SJSA1 (cell line): ENCODE measurements at regions not wholly inside any gene's neighbourhood (a gene's known extent, or its start where the extent isn't known, plus 50 kb on each side); places are given as distances from the start of the nearest gene placed in this dataset.

Experiments
- DNase-seq, 2 experiments: peaks; one replicate each; pipeline ENCODE4 v3.0.0-alpha.2; 2015 to 2020; ENCODE audit warnings: low spot score in 2 of 2, low read depth in 1 of 2
- H3K27ac ChIP-seq: fragments of 250-450 bp; sonication (Bioruptor Pico); 2 replicates; pipeline ENCODE4 v1.5.1; 2020; ENCODE audit warnings: mild to moderate bottlenecking, moderate library complexity
- H3K27me3 ChIP-seq: fragments of 250-450 bp; sonication (Bioruptor Pico); replicated peaks from 2 replicates; pipeline ENCODE4 v1.5.1; 2020; ENCODE audit warnings: mild to moderate bottlenecking, moderate library complexity
- H3K36me3 ChIP-seq: fragments of 250-450 bp; sonication (Bioruptor Pico); 2 replicates; pipeline ENCODE4 v1.5.1; 2020; ENCODE audit warnings: mild to moderate bottlenecking
- H3K4me1 ChIP-seq: fragments of 250-450 bp; sonication (Bioruptor Pico); replicated peaks from 2 replicates; pipeline ENCODE4 v1.6.1; 2021; ENCODE audit warnings: mild to moderate bottlenecking
- H3K4me3 ChIP-seq: fragments of 250-450 bp; sonication (Bioruptor Pico); 2 replicates; pipeline ENCODE4 v1.5.1; 2020; ENCODE audit warnings: mild to moderate bottlenecking
- H3K9me3 ChIP-seq: fragments of 250-450 bp; sonication (Bioruptor Pico); replicated peaks from 2 replicates; pipeline ENCODE4 v1.5.1; 2020; ENCODE audit warnings: mild to moderate bottlenecking

DNA sequence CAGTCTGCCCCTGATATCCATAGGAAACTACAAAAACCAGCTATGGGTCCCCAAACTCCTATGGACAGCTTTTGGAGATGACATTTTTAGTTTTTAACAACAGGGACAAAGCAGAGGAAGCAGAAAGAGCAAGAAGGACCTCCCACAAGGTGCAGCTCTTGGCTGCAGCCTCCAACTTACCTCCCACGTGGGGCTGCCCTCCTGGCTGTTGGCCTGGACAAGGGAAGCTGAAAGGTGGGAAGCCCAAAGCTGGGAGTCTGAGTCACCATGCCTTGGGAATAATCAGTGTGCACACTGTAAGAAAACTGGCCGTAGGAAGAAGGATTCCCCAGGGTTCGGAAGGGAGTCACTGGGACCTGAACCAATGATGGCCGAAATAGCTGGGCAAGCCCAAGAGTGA, 51.8 kb upstream of the PAX1 start:
- Histone ChIP-seq H3K4me1 (no peaks in the 10 kb centered on the region), H3K27ac (no peak overlapping the region), H3K27me3 (no peaks in the 10 kb centered on the region), H3K36me3 (no peaks in the 10 kb centered on the region), H3K9me3 (no peaks in the 10 kb centered on the region), H3K4me3 (no peak overlapping the region)
- no peak for DNase-seq

DNA sequence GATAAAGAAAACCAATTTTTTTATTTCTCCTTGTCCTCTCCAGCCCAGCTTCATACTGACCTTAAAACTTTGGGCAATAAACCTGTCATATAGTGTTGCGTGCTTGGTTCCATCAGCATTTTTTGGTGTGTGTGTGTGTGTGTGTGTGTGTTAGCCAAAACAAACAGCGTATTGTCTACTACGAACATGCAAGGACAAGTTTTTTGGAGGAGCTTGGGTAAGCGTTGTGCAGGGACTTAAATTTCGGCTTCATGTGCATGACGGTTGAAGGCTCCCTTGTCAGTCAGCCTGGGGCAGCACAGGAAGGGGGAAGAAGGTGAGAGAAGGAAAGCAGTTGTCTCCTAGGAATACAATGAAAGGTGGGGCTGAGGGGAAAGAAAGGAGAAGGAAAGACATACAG, 62.0 kb upstream of the PAX1 start:
- DNase-seq: no peak
- Histone ChIP-seq H3K36me3 (no peaks in the 10 kb centered on the region), H3K27me3 (no peaks in the 10 kb centered on the region), H3K27ac (no peak overlapping the region), H3K9me3 (no peaks in the 10 kb centered on the region), H3K4me3 (no peak overlapping the region), H3K4me1 (no peaks in the 10 kb centered on the region)

DNA sequence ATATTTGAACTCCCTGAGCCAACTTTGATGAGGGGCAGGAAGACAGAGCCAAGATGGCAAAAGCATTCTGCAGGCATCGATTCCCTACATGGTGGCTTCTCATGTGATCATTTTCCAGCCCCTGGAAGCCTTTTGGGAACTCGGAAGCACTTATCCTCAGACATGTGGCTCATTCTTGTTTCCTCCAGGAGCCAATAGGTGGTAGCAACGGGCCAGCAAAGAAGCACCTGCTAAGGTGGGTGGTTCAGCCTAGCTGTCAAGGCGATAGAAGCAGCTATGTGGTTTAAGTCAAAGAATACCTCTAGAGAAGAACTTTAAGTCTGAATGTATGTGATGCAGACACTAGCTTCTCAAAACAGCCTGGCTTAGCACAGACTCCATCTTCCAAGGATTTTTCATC, 64.9 kb upstream of the PAX1 start:
- DNase-seq: no peak
- H3K27me3 ChIP-seq: no peaks in the 10 kb centered on the region
- H3K4me1 ChIP-seq: no peaks in the 10 kb centered on the region
- H3K4me3 ChIP-seq: no peak overlapping the region
- no peaks in the 10 kb centered on the region for H3K9me3 ChIP-seq
- no peak overlapping the region for H3K27ac ChIP-seq
- H3K36me3 ChIP-seq: no peaks in the 10 kb centered on the region

DNA sequence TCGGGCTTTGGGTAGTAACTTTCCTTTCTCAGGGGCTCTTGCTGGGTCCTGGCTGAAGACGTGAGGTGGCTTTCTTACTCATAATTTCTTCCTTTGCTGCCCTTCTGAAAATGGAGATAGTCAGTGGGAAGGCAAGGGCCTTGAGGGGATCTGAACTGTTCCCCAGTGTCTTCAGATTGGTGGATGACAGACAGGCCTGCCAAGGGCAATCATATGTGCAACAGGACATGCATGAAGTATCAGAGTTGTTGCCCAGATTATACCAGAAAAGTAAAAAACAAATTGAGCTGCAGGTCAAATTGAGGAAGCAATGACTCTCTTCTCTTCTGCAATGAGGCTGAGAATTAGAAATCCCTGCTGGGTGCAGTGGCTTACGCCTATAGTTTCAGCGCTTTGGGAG, 71.6 kb upstream of the PAX1 start:
- Histone ChIP-seq H3K4me1 (no peaks in the 10 kb centered on the region), H3K27me3 (no peaks in the 10 kb centered on the region), H3K4me3 (no peak overlapping the region), H3K9me3 (no peaks in the 10 kb centered on the region), H3K36me3 (no peaks in the 10 kb centered on the region), H3K27ac (no peak overlapping the region)
- no peak for DNase-seq

DNA sequence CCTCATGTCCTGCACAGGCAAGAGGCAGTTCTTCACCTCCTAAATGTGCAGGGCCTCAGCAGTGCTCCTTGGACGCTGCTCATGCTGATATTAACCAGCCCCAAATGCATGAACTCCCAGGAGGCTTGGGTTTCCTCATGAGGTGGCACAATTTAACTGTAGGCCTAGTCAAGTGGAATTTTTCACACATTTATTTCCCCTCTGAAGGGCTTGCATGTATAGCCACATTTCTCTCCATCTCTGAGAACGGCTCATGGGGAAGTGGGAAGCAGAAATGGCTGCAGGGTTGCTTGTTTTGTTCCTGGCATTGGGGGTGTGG, 72.8 kb upstream of the PAX1 start:
- DNase-seq: no peak
- Histone ChIP-seq H3K4me1 (no peaks in the 10 kb centered on the region), H3K9me3 (no peaks in the 10 kb centered on the region), H3K27me3 (no peaks in the 10 kb centered on the region), H3K36me3 (no peaks in the 10 kb centered on the region), H3K27ac (no peak overlapping the region), H3K4me3 (no peak overlapping the region)

DNA sequence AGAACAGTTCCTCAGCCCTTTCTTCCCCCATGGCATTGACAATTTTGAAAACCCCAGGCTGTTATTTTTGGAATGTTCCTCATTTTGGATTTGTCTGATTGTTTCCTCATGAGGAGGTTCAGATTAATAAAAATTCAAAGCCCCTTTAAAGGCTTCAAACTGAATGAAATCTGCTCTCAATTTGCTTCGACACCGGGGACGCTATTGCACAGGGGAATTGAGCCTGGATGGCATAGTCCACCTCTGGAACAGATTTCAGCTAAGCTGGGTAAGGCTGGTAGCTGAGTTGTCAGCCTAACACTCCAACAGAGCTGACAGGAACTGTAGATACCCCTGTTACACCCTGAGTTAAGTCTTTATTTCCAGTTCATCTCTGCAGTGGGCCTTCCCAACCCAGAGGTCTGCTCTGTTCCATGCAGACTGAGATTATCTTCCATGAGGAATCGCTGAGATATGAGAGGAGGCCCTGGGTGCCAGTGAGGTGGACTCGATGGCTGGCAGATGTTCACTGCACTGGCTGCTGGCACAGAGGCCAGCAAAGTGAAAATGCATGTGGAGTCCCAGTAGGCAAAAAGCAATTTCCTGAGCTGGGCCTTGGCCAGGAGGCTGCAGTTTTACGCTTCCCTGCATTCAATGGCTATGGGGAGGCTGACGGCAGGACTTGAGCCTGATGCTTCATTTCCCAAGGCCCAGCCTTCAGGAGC, 73.3 kb upstream of the PAX1 start:
- H3K36me3 ChIP-seq: no peaks in the 10 kb centered on the region
- no peak overlapping the region for H3K4me3 ChIP-seq
- no peak for DNase-seq
- no peak overlapping the region for H3K27ac ChIP-seq
- no peaks in the 10 kb centered on the region for H3K9me3 ChIP-seq
- H3K4me1 ChIP-seq: no peaks in the 10 kb centered on the region
- no peaks in the 10 kb centered on the region for H3K27me3 ChIP-seq

DNA sequence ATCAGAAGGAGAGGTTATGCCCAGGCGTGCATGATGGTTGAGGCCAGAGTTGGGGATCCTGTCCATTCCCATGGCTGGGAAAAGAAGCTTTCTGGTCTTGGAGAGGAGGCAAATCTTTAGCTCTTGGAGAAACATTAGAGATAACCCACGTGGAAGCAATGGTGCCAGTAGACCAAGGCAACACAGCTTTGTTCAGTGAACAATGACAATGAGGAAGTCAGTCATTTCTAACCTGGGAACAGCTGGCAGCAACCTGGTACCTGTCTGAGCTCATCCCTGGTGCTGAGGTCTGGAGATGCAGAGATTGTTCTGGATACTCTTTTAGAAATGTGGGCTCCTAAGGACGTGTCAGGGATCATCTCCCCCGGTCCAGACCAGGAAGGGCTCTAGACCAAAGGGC, 76.7 kb upstream of the PAX1 start:
- H3K4me1 ChIP-seq: no peaks in the 10 kb centered on the region
- no peaks in the 10 kb centered on the region for H3K27me3 ChIP-seq
- no peaks in the 10 kb centered on the region for H3K36me3 ChIP-seq
- no peak overlapping the region for H3K4me3 ChIP-seq
- DNase-seq: no peak
- H3K9me3 ChIP-seq: no peaks in the 10 kb centered on the region
- no peak overlapping the region for H3K27ac ChIP-seq

DNA sequence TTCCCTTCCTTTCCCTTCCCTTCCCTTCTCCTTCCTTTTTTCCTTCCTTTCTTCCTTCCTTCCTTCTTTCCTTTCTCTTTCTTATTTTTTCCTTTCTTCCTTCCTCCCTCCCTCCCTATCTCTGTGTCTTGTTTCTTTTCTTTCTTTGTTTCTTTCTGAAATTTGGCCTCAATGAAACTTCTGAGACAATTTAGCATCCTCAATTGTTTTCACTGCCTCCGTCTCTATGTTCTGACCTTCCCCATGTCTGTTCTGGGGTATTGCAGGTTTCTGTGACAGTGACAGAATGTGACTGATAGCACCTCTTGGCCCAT, 81.7 kb upstream of the PAX1 start:
- Histone ChIP-seq H3K27me3 (no peaks in the 10 kb centered on the region; the same call in 1 of the 2 replicates), H3K9me3 (no peaks in the 10 kb centered on the region), H3K4me3 (no peak overlapping the region), H3K27ac (no peak overlapping the region), H3K4me1 (no peaks in the 10 kb centered on the region), H3K36me3 (no peaks in the 10 kb centered on the region)
- DNase-seq: no peak

DNA sequence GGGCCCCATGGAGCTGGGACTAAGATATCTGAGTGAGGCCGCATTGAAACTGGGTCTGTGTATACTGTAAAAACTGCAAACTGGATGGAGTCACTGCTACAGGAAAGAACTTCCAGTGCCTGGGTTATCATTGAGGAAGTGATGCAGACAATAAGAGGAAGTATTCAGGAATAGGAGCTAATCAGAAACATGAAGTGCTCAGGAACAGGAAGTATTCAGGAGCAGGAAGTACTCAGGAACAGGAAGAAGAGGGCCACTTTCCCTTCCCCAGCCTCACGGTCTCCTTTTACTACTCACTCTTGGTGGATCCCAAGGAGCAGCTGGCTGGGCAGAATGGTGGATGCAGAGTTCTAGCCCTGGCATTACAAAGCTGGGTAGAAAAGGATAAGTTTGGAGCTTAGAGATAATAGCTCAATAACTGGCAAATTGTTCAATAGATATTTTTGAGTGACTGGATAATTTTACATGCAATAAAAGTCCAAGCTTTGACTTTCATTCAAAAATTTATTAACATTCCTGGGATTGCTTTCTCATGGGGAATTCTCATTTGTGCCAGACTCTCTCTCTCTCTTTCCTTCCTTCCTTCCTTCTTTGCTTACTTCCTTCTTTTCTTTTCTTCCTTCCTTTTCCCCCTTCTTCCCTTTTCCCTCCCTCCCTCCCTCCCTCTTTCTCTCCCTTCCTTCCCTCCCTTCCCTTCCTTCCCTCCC, 82.2 kb upstream of the PAX1 start:
- Histone ChIP-seq H3K4me1 (no peaks in the 10 kb centered on the region), H3K27ac (no peak overlapping the region), H3K36me3 (no peaks in the 10 kb centered on the region), H3K9me3 (no peaks in the 10 kb centered on the region), H3K27me3 (no peaks in the 10 kb centered on the region; the same call in 1 of the 2 replicates), H3K4me3 (no peak overlapping the region)
- no peak for DNase-seq

DNA sequence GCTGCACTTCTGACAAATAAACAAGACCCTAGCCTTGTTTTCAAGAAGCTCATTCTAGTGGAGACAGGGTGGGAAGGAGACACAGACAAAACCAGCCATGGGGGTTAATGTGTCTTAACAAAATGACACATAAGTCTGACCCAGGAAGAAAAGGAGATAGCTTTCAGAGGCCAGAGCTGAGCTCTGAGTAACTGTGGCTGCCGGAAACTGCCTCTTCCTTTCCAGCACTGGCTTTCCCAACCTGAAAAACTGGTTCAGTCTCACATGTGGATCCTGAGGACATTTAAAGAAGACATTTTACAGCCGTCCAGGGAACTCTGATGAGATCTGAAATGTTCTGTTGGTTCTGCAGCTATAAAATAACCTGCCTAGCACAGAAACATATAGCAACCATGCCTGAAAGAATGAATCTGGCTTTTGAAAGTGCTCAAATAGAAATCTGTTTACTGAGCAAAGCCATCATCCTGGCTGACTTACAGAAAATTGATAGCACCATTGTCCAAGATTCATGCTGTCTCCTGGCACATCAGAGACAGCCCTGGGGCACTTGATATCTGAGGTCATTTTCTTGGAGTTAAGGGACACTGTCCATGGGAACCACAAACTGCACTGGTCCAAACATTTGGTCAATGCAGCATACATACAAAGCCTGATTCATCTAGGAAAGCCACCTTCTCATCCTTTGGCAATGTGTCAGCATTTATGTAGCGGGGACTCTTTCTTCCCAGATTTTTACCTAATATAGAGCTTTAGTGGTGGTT, 83.2 kb upstream of the PAX1 start:
- Histone ChIP-seq H3K9me3 (no peaks in the 10 kb centered on the region), H3K27ac (no peak overlapping the region), H3K4me3 (no peak overlapping the region), H3K36me3 (no peaks in the 10 kb centered on the region), H3K4me1 (no peaks in the 10 kb centered on the region), H3K27me3 (no peaks in the 10 kb centered on the region; the same call in 1 of the 2 replicates)
- no peak for DNase-seq

DNA sequence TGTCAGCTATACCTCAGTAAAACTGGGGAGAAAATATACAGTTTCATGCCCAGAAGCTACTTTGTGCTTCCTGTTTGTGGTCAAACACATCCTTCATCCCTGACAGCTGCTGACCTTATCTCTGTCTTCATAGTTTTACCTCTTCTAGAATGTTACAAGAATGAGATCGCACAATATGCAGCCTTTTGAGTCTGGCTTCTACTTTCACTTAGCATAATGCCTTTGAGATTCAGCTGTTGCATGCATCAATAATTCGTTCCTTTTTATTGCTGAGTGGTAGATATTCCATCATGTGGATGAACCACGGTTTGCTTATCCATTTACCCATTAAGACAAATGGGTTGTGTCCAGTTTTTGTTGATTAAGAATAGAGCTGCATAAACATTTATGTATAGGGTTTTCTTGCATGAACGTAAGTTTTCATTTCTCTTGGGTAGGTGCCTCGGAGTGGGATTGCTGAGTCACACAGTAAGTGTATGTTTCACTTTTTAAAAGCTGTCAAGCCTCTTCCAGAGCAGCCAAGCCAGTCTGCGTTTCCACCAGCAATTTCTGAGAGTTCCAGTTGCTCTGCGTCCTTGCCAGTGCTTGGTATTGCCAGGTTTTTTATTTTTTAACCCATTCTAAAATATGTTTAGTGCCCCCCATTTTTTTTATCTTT, 86.6 kb upstream of the PAX1 start:
- Histone ChIP-seq H3K27me3 (no peaks in the 10 kb centered on the region; the same call in 1 of the 2 replicates), H3K4me1 (no peaks in the 10 kb centered on the region), H3K27ac (no peak overlapping the region), H3K4me3 (no peak overlapping the region), H3K36me3 (no peaks in the 10 kb centered on the region; the same call in 1 of the 2 replicates), H3K9me3 (no peaks in the 10 kb centered on the region)
- no peak for DNase-seq

DNA sequence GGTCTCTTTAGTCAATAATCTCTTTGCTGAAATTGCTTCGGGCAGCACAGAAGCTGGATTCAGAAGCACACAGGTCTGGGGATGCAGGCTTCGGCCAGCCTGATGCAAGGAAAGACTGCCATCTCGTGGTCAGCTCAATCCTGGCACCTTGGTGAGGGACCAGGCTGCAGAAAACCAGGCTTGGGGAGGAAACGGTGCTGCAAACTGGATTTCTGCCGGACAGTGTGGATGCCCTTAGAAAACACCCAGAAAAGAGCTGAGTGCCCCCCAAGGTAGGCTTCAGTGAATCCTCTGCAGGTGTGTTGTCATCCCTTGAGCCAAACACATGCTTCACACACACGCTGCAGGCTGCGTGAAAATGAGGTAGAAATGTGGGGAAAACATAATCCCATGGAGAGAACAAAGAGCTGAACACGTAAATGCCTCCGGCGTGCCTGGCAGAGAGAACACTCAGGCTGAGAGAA, 89.8 kb upstream of the PAX1 start:
- Histone ChIP-seq H3K9me3 (no peaks in the 10 kb centered on the region), H3K4me1 (no peaks in the 10 kb centered on the region), H3K4me3 (no peak overlapping the region), H3K36me3 (no peaks in the 10 kb centered on the region; the same call in 1 of the 2 replicates), H3K27me3 (no peaks in the 10 kb centered on the region; the same call in 1 of the 2 replicates), H3K27ac (no peak overlapping the region)
- peak; percentile 25 to 55 for DNase-seq

DNA sequence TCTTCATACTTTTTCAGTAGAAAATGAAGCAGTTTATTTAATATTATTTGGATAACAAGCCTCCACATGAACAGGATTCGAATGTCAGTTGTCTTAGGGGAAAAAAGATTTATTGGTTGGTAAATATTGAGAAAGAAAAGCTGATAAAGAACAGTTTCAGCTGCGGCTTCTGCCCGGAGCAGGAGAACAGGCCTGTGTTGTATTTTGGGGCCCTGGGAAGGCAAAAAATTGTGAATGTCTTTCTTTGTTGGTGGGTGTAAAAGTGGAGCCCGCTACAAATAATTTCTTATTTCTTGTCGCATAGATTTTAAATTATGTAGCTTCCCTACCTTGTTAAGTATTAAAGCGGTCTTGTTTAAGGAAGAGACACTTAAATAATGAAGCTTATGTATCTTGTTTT, 90.5 kb upstream of the PAX1 start:
- DNase-seq: no peak
- Histone ChIP-seq H3K27ac (no peak overlapping the region), H3K36me3 (no peaks in the 10 kb centered on the region; the same call in 1 of the 2 replicates), H3K4me1 (no peaks in the 10 kb centered on the region), H3K4me3 (no peak overlapping the region), H3K27me3 (no peaks in the 10 kb centered on the region; the same call in 1 of the 2 replicates), H3K9me3 (no peaks in the 10 kb centered on the region)

DNA sequence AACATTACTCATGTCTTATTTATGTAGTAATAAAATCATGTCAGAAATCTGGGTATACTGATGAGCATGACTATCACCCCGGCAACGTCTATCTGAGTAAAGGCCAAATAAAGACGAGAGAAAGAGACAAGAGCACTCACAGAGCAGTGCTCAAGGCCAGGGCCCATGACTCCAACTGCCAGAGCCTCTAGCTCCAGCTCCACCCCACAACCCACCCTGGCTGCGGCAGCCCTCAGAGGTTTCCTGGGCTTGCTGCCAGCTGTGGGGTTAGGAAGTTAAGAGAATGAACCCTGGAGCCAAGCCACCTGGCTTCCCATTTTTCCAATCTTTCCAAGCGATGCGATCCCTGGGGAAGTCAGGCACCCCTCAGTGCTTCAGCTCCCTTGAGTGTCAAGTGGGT, 92.0 kb upstream of the PAX1 start:
- Histone ChIP-seq H3K27me3 (no peaks in the 10 kb centered on the region), H3K27ac (no peak overlapping the region), H3K9me3 (no peaks in the 10 kb centered on the region), H3K36me3 (no peaks in the 10 kb centered on the region; the same call in 1 of the 2 replicates), H3K4me3 (no peak overlapping the region), H3K4me1 (no peaks in the 10 kb centered on the region)
- DNase-seq: no peak
